IMR-90 (cell line): ENCODE measurements at regions not wholly inside any gene's neighbourhood (a gene's known extent, or its start where the extent isn't known, plus 50 kb on each side); places are given as distances from the start of the nearest gene placed in this dataset.

Experiments
- ATAC-seq: fragments of 200-7000 bp; cut with Tn5 transposase; 2 replicates; pipeline ENCODE4 v1.9.1; 2020; ENCODE audit warnings: low read depth, mild to moderate bottlenecking, moderate library complexity
- BruUV-seq: library from RNA; stranded (reverse); fragments of 400-500 nt; replicated peaks from 2 replicates; lab custom pipeline; 2021; lab: Mats Ljungman, UMichigan
- CTCF ChIA-PET: fragments of 300-600 bp; formaldehyde crosslinking; extraction: SDS; loops from one replicate; lab custom pipeline; 2021; ENCODE audit warnings: antibody characterized with exemption; lab: Yijun Ruan, JAX
- POLR2A ChIA-PET: fragments of 300-600 bp; sonication (Branson Sonifier 250); formaldehyde crosslinking; loops from one replicate; lab custom pipeline; 2022; ENCODE audit warnings: antibody characterized with exemption; ENCODE audit not compliant: unreplicated experiment; lab: Charles Lee
- DNase-seq: peaks from one replicate; pipeline ENCODE4 v3.0.0; 2013
- H2AFZ ChIP-seq: replicated peaks from 2 replicates; pipeline ENCODE3; 2013; ENCODE audit warnings: low read length, mild to moderate bottlenecking; ENCODE audit not compliant: poor library complexity
- H2AK5ac ChIP-seq: 2 replicates; pipeline ENCODE4 v1.6.1; 2013; ENCODE audit warnings: low read depth, low read length, inconsistent platforms
- H2AK9ac ChIP-seq: replicated peaks from 2 replicates; pipeline ENCODE3; 2013; ENCODE audit warnings: mild to moderate bottlenecking, low read depth, low read length, moderate library complexity; ENCODE audit not compliant: poor library complexity
- H2BK120ac ChIP-seq: 2 replicates; pipeline ENCODE4 v1.6.1; 2013; ENCODE audit warnings: low read depth, low read length, inconsistent platforms
- H2BK15ac ChIP-seq: 3 replicates; pipeline ENCODE4 v1.6.1; 2013; ENCODE audit warnings: low read depth, low read length, inconsistent platforms
- H2BK20ac ChIP-seq: 2 replicates; pipeline ENCODE4 v1.6.1; 2013; ENCODE audit warnings: low read depth, mild to moderate bottlenecking, inconsistent platforms, low read length, moderate library complexity
- H2BK5ac ChIP-seq: 2 replicates; pipeline ENCODE4 v1.6.1; 2013; ENCODE audit warnings: mild to moderate bottlenecking, low read depth, low read length, inconsistent platforms; ENCODE audit not compliant: poor library complexity, severe bottlenecking
- H3K14ac ChIP-seq: replicated peaks from 2 replicates; pipeline ENCODE4 v1.6.1; 2013; ENCODE audit warnings: low read depth, low read length, inconsistent platforms
- H3K18ac ChIP-seq: 2 replicates; pipeline ENCODE4 v1.6.1; 2013; ENCODE audit warnings: low read depth, low read length, control low read depth
- H3K23ac ChIP-seq: 2 replicates; pipeline ENCODE4 v1.6.1; 2013; ENCODE audit warnings: low read depth, low read length, inconsistent platforms
- H3K27ac ChIP-seq: 2 replicates; pipeline ENCODE4 v1.5.1; 2013; ENCODE audit warnings: mild to moderate bottlenecking, control low read depth, low read length; ENCODE audit not compliant: insufficient read depth
- H3K27me3 ChIP-seq: 2 replicates; pipeline ENCODE4 v1.6.1; 2013; ENCODE audit warnings: low read length; ENCODE audit not compliant: control insufficient read depth, insufficient read depth
- H3K36me3 ChIP-seq: 2 replicates; pipeline ENCODE4 v1.6.1; 2013; ENCODE audit warnings: low read length, mixed read lengths; ENCODE audit not compliant: control insufficient read depth, insufficient read depth
- H3K4ac ChIP-seq: 2 replicates; pipeline ENCODE4 v1.6.1; 2013; ENCODE audit warnings: low read depth, low read length, inconsistent platforms
- H3K4me1 ChIP-seq: 2 replicates; pipeline ENCODE4 v1.6.1; 2013; ENCODE audit warnings: low read length, mixed read lengths; ENCODE audit not compliant: control insufficient read depth, insufficient read depth
- H3K4me2 ChIP-seq: 2 replicates; pipeline ENCODE4 v1.6.1; 2013; ENCODE audit warnings: low read depth, mild to moderate bottlenecking, control low read depth, low read length, moderate library complexity
- H3K4me3 ChIP-seq: 2 replicates; pipeline ENCODE4 v1.5.1; 2013; ENCODE audit warnings: low read depth, mild to moderate bottlenecking, control low read depth, low read length, moderate library complexity; ENCODE audit not compliant: insufficient read depth
- H3K56ac ChIP-seq: 2 replicates; pipeline ENCODE4 v1.6.1; 2013; ENCODE audit warnings: low read length, inconsistent platforms; ENCODE audit not compliant: insufficient read depth; ENCODE audit errors: extremely low read depth
- H3K79me1 ChIP-seq, 2 experiments: 2 replicates each; pipeline ENCODE4 v1.6.1; 2013; ENCODE audit warnings: low read length in 2 of 2, inconsistent platforms in 1 of 2, low read depth in 1 of 2
- H3K9ac ChIP-seq: 2 replicates; pipeline ENCODE4 v1.6.1; 2013; ENCODE audit warnings: low read depth, low read length, control low read depth
- H3K9me1 ChIP-seq: 2 replicates; pipeline ENCODE4 v1.6.1; 2013; ENCODE audit warnings: low read length, inconsistent platforms; ENCODE audit not compliant: insufficient read depth
- H3K9me3 ChIP-seq: 2 replicates; pipeline ENCODE4 v1.6.1; 2013; ENCODE audit warnings: low read length; ENCODE audit not compliant: control insufficient read depth, insufficient read depth
- H4K20me1 ChIP-seq: 2 replicates; pipeline ENCODE4 v1.6.1; 2013; ENCODE audit warnings: low read length, inconsistent platforms; ENCODE audit not compliant: insufficient read depth
- H4K5ac ChIP-seq: 2 replicates; pipeline ENCODE4 v1.6.1; 2013; ENCODE audit warnings: mild to moderate bottlenecking, low read depth, low read length, control low read depth
- H4K8ac ChIP-seq, 2 experiments: 2 replicates each; pipeline ENCODE4 v1.6.1; 2013; ENCODE audit warnings: low read depth in 2 of 2, low read length in 2 of 2, control low read depth in 1 of 2, inconsistent platforms in 1 of 2
- H4K91ac ChIP-seq: 2 replicates; pipeline ENCODE4 v1.6.1; 2013; ENCODE audit warnings: low read depth, low read length, inconsistent platforms; ENCODE audit not compliant: insufficient read depth
- RFX5 ChIP-seq: IDR thresholded peaks from 2 replicates; pipeline ENCODE4 v1.8.0; 2012; ENCODE audit warnings: low read depth, mild to moderate bottlenecking, low read length, moderate library complexity
- WGBS, 2 experiments: methylation state at CpG; one replicate each; pipeline versions ENCODE4 v1.1.5 to v1.1.7; 2013; ENCODE audit warnings: missing lambda C conversion rate in 2 of 2; ENCODE audit not compliant: insufficient read length in 1 of 2; ENCODE audit errors: extremely low coverage in 2 of 2; 5-methylcytosine and 5-hydroxymethylcytosine counted together
- dilution Hi-C: fragments of 300-500 bp; cut with HindIII; formaldehyde crosslinking; loops from one replicate; pipeline ENCODE4 v1.14.3; 2018; ENCODE audit warnings: low sequenced_read_pairs; ENCODE audit not compliant: unreplicated experiment
- in situ Hi-C: fragments of 300-500 bp; cut with MboI; formaldehyde crosslinking; loops from 3 replicates; pipeline ENCODE4 v1.14.3; 2019; ENCODE audit warnings: low sequenced_read_pairs, inconsistent platforms, mixed read lengths
- intact Hi-C: fragments of 100-400 bp; cut with micrococcal nuclease; formaldehyde crosslinking; loops from 2 replicates; pipeline ENCODE4 v1.10.0; 2022

- Histone ChIP-seq H3K9me3 (no peaks in the 10 kb centered on the region), H2AK5ac (no peak overlapping the region), H3K23ac (no peak overlapping the region), H3K4ac (no peak overlapping the region), H4K5ac (no peak overlapping the region), H2BK120ac (no peak overlapping the region), H3K27me3 (no peaks in the 10 kb centered on the region), H3K4me2 (no peak overlapping the region), H3K27ac (no peak overlapping the region), H3K36me3 (no peaks in the 10 kb centered on the region), H4K20me1 (no peaks in the 10 kb centered on the region), H3K4me1 (no peaks in the 10 kb centered on the region), H3K9me1 (no peaks in the 10 kb centered on the region; the same call in 1 of the 2 replicates), H2AK9ac (no peak overlapping the region), H3K4me3 (no peak overlapping the region), H2AFZ (no peak overlapping the region), H3K56ac (no peak overlapping the region), H3K14ac (no peak overlapping the region), H4K91ac (no peak overlapping the region), H2BK5ac (no peak overlapping the region), H2BK20ac (no peak overlapping the region), H3K18ac (no peak overlapping the region), H4K8ac (no peak overlapping the region), H3K9ac (no peak overlapping the region), H3K79me1 (no peaks in the 10 kb centered on the region), H2BK15ac (no peak overlapping the region)
- in situ Hi-C loops: no loop called here
- ChIA-PET POLR2A (interaction anchor here (0.6 kb wide), 1 partner anchor 142 kb away, joined by 3 read pairs; no protein-coding TSS in a partner anchor), CTCF (no interaction called here)
- no peak for DNase-seq
- ATAC-seq: no peak
- BruUV-seq: no TSS peak
- no peak for TF ChIP-seq RFX5
- dilution Hi-C loops: no loop called here
- intact Hi-C loops: no loop called here
- no CpG with 5 or more reads among the region's 3 CpGs for WGBS, 2 experiments
These were observed 626.5 kb downstream of the PTPRC start for GRCh38 chr1:199265319-199265718.
